HG03442 (cell line): ENCODE measurements at regions not wholly inside any gene's neighbourhood (a gene's known extent, or its start where the extent isn't known, plus 50 kb on each side); places are given as distances from the start of the nearest gene placed in this dataset.
A peak's percentile ranks its signal among the peaks of the same experiment; 100 is the strongest.
"Not testable (repeated sequence)": the region's sequence is repeated elsewhere in the genome, so short reads cannot be mapped to it uniquely, and the experiment has no call there.

Source experiments
- ATAC-seq: cut with Tn5 transposase; IDR thresholded peaks from one replicate; pipeline ENCODE4 v1.9.1; 2021; ENCODE audit warnings: mild to moderate bottlenecking, moderate library complexity; ENCODE audit not compliant: unreplicated experiment

DNA sequence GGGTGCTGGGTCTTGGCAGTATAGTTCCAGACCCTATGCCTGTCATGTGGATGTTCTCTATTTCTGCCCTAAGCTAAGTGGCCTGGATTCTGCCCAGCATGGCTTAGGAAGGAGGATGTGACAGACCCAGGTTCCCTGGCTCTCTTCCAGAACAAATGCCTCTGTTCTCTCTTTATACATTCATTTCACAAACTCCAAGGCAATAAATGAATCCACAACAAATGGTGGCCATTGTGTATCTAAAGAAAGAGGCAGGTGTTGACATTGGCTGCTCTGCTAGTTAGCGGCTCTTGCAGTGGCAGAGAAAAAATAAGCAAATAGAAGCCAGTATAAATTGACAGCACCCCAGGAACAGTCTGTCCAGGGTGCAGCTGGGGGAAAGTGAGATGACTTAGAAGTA, 298.6 kb downstream of the SUCLG1 start:
- ATAC-seq, result no peak

DNA sequence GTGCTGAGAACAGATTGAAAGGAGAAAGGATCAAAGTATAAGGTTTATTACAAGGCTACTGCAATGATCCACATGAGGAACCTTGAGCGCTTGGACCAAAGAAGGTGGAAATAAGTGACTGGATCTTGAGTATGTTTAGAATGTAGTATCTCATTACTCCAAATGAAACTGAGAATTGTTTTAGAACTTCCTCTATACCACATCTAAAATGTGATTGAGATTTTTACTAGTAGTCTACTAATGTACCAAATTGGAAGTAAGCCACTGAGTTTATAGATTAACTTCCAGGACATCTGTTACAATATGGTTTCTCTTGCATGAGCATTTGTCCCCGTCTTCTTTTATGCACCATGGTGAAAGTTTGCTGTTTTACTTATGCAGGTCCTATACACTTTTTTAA, 300.5 kb downstream of the SUCLG1 start:
- no peak for ATAC-seq

DNA sequence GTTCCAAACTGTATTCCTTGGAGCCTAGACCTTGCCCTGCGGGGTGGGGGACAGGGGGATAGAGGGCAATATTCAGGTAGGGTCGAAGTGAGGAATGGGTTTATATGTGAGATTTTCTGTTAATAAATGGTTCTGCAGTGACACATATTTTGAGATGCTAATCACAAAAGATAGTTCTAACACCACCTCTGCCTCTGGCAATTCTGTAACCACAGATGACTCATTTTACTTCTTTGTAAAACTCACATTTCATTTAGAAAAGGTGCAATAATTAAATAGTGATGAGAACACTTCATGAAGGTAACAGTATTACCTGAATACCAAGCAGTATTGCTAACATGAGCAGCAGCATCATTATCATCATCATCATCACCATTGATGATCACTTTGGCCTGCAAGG, 306.6 kb downstream of the SUCLG1 start:
- no peak for ATAC-seq

DNA sequence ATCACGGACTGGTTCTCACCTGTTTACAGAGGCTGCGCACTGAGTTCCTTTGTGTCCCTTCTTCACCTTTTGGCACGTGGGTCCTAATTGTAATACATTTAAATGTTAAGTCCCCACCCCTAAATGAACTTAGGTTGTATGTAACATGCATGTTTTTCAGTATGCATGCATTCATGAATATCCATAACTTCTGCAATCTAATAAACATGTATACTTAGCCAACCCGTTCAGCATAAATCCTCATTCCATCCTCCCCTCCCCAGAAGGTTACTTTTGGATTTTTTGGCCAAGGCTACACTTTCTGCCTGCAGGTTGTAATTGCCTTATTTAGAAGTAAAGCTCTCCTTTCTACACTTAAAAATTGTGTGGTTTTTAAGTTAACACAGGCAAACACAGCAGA, 314.7 kb downstream of the SUCLG1 start:
- ATAC-seq, result no peak

DNA sequence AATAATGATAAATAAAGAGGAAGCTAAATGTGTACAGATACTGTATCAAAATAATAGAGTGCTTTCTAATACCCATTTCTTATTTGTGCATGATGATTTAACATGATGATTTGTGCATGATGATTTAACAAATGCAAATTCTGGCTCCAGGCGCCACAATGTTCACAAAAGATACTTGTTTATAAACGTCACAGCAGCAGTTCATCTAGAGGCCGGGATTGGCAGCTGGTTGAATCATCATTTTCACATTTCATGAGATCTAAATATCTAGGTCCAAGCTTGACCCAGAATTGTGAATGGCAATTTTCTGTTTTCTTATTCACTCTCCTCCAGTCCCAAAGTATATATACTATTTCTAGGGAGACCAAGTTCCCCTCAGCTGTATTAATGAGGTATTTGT, 322.0 kb downstream of the SUCLG1 start:
- no peak for ATAC-seq

DNA sequence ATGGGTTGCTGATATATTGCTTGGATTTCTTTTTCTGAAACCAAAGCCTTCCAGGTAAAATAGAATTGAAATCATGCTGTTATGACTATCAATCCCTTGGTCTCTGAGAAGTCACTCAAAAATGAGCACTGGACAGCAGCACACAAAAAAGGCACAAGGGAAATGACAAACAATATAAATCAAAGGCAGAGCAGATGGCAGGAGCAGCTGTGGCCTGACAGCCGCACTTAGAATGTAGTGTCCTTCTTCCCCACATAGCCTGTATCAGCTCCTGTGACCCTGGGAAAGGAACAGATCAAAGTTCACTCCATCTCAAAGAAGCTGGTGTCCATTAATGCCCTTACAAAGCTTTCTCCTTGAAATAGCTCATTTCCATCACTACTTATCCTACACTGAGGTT, 326.7 kb downstream of the SUCLG1 start:
- no peak for ATAC-seq

DNA sequence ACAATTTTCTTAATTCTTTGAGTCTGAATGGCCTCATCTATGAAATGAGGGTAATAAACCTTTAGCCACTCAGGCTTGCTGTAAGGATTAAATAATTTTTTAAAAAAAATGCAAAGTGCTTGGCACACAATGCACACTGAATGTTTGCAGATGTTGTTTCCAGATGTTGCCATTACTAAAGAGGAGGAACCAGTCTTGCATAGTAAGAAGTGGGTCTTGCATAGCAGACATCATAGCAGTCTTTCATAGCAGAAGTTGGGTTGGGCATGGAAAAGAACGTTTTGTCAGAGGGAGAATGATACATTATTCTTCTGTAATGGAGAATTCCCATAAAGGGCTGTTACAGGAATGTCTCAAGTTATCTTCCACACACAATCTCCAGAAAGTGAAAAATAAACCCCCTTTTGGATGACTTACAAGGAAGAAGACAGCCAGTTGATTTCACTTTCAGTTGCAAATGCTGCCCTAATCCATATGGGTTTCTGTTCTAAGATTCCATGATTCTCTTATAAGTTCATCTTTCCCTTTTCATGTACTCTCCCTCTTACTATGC, 327.7 kb downstream of the SUCLG1 start:
- no peak for ATAC-seq

DNA sequence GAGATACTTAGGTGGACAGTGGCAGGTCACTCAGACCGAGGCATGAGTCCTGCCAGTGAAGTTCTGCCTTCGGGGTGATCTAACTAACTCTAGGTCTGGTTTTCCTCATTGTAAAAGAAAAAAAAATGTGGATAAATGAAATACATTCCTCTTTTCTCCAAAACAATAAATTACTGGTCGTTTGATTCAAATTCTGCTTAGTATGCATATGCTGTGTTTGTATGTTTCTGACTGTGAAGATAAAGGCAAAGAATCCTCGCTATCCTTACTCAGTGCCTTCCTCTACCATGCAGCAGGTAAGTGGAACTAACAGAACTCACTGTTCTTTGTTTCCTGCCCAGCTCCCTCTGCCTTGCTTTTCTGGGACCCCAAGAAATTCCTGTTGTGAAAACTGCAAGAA, 330.1 kb downstream of the SUCLG1 start:
- ATAC-seq, result no peak

DNA sequence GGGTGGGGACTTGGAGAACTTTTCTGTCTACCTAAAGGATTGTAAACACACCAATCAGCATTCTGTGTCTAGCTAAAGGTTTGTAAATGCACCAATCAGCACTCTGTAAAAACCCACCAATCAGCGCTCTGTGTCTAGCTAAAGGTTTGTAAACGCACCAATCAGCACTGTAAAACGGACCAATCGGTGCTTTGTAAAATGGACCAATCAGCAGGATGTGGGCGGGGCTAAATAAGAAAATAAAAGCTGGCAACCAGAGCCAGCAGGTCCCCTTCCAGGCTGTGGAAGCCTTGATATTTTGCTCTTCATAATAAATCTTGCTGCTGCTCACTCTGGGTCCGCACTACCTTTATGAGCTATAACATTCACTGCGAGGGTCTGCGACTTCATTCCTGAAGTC, 331.3 kb downstream of the SUCLG1 start:
- ATAC-seq, result not testable (repeated sequence)

DNA sequence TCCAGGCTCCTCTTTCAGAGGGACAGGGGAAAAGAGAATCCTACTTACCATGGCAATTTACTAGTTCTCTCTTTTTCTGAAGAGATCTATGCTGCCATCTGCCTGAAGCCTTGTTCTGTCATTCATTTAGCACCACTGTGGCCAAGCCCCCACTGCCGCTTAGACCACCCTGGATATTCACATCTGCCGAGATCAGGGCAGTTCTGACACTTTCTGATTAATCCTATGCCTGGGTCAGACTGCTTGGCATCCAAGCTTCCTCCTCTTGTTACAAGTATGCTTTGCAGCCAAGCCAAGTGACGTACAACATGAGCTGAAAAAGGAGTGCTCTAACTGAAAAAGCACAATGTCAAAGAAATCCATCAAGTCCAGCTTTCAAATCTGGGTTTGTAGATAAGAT, 332.6 kb downstream of the SUCLG1 start:
- ATAC-seq, result no peak

DNA sequence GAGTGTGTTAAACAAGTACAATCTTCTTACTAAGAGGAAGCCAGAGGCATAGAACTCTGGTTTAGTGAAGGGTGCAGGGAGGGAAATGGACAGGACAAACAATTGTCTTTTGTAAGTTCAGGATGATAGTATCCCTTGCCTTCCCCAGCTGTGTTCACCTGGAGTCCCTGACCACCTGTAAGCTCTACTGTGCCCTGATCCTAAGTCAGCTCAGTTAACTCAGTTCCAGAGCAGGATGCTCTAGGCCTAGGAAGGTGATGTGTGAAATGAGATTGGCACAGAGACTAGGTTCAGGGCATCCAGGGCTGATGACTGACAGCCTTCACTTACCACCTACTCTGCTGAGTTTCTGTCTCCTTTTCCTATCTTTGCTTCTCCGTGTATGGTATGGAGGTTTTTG, 333.0 kb downstream of the SUCLG1 start:
- no peak for ATAC-seq

DNA sequence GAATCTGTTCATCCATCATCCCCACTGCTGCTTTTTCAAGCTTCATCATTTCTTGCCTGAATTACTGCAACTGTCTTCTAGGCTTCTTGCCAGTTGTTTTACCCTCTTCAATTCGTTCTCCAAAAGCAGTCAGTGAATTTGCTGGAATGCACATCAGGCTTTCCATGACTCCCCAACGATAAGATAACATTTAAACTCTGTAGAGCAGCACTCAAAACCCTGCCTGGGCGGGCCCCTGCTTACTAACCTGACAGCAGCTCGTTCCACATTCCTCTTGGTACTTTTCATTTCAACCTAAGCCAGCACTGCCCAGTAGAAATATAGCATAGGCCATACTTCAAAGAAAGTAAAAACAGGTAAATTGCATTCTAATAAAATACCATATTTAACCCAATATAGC, 342.9 kb downstream of the SUCLG1 start:
- ATAC-seq, result no peak

DNA sequence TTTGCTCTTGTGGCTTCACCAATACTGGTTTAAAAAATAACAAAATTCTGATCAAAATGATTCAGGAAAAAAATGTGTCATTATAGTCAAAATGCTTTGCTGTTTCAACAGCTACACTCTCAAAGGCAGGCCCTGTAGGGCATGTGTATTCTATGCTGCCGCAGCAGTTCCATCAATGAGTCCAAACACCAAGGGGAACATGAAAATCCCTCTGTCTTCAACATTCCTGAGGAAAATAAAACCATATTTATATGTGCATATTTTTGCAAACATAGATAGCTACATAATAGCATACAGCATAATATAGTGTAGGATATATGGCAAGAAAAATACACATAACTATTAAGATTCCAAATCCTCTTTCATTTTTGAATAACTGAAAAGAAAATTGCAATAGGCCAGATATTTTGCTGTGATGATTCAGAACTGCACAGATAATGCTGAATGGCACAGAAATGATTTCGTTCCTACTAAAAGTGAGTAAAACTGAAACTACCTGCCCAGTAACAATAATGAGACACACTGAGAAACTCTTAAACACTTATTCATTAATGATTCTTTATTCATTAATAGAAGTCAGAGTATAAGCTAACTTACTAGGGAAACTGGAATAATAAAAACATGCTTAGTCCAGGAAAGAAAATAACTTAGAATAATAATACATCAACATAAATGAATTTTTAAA, 343.8 kb downstream of the SUCLG1 start:
- ATAC-seq, result peak; percentile 77

DNA sequence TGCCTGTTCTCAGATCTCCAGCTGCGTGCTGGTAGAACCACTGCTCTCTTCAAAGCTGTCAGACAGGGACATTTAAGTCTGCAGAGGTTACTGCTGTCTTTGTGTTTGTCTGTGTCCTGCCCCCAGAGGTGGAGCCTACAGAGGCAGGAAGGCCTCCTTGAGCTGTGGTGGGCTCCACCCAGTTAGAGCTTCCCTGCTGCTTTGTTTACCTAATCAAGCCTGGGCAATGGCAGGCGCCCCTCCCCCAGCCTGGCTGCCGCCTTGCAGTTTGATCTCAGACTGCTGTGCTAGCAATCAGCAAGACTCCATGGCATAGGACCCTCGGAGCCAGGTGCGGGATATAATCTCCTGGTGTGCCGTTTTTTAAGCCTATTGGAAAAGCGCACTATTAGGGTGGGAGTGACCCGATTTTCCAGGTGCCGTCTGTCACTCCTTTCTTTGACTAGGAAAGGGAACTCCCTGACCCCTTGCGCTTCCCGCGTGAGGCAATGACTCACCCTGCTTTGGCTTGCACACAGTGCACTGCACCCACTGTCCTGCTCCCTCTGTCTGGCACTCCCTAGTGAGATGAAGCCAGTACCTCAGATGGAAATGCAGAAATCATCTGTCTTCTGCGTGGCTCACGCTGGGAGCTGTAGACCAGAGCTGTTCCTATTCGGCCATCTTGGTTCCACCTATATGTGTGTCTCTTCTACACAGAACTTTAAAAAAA, 355.1 kb downstream of the SUCLG1 start:
- not testable (repeated sequence) for ATAC-seq

DNA sequence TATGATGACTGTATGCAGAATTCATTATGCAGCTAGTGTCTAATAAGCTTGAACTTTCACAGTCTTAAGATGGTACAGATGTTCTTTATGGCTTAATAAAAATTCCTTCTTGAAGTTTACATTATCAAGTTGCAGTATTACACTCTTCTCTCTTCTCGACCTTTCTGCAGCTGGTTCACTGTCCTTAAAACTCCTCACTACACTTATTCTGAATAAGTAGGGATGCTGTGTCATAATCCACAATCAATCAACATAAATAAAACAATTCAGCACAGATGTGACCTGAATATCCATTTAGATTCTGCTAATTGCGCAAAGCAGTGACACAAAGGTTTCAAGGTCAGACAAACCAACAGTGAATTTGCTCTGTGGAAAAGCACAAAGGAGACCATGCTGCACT, 356.8 kb downstream of the SUCLG1 start:
- ATAC-seq, result no peak

DNA sequence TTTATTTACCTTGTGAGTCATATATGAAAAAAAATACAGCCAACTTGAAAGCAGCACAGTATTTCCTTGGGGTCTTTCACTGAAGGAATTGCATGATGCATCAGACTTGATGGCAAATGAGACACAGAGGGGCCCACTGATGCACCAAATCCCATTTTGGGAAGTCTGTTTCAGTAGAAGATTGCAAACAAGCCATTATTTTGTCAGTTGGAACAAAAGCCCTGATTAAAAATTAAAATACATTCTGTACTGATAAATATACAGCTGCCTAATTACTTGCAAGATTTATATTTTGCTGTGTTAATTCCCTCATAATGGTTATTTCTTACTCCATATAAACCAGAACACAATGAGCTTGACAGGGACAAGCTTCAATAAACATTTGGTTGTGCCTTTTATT, 370.4 kb downstream of the SUCLG1 start:
- no peak for ATAC-seq

DNA sequence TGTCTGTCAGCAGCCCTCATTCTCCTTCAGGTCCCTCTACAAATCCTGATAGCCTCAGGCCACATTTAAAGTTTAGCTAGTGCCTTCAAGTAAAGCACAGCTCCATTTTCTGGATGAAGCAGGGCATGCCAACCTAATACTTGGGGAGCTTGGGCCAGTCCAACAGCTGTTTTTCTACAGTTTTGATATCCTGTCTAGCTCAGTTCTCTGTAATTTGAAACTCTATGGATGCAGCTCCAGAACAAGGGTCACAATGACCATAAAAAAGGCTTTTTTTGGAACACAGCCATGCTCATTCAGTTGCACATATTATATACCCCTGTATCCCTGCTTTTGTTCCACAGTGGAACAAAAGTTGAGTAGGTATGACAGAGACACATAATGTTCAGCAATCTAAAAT, 373.5 kb downstream of the SUCLG1 start:
- no peak for ATAC-seq

DNA sequence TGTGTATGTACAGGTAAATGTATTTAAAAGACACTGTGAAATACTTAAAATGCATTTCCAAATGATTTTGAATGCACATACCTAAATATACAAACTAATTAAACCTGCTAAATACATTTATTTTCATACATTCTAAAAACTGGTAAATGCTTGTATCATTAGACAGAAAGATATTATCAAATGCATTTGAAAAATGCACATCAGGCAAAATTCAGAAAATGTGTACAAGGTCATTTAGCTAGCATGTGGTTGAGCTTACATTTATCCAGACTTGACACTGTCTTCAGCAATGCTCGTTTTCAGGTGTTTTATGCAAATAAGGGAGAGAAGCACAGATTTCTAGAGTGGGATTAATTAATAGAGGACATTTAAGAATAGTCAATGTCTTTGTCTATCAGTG, 374.2 kb downstream of the SUCLG1 start:
- ATAC-seq, result no peak

DNA sequence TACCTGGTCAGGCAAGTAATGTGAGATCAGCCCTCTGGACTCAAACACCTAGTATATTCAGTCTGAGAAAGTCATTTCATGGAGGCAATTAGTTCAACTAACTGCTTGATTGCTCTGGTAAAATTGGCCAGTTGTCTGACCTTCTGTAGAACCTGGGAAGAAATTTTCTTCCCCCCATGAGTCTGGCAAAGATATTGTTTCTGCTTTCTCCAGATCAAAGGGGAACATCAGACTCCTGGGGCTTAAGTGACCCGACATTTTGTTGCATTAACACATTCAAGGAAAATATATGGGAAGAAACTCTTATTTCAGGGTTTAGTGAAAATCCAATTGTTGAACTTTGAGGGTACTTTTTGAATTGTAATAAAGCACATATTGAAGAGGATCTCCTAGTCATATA, 375.1 kb downstream of the SUCLG1 start:
- ATAC-seq, result no peak

DNA sequence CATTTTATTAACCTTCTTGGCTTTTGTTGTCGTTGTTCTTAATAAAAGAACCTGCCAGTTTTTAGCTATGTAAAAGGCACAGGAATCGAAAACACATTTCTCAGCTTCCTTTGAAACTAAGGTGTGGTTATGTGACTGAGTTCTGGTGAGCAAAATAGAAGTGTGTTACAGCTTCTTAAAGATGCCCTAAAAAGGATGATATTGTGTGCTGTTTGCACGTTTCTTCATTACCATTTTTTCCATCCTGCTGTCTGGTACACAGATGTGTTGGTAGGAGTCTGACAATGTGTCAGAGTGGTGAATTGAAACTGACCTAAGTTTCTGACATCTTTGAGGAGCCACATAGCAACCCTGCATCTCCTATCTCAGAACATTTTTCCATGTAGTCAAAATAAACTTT, 380.6 kb downstream of the SUCLG1 start:
- no peak for ATAC-seq

DNA sequence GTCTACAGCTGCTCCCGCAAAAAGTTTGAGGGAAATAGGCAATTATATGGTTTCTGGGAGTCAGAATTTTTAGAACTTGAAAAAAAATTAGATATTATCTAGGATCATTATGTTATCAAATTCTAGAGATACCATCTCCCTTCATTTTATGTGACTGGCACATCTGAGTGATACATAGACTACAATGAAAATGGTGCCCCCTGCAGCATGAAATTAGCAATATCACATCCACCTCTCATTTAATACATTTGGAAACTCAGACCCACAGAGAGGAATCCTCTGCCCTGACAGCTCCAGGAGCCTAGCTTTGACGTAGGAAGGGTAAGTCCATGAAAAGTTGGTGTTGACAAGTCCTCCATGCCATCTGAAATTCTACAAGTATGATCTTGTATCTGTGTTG, 381.6 kb downstream of the SUCLG1 start:
- ATAC-seq, result peak; percentile 47

DNA sequence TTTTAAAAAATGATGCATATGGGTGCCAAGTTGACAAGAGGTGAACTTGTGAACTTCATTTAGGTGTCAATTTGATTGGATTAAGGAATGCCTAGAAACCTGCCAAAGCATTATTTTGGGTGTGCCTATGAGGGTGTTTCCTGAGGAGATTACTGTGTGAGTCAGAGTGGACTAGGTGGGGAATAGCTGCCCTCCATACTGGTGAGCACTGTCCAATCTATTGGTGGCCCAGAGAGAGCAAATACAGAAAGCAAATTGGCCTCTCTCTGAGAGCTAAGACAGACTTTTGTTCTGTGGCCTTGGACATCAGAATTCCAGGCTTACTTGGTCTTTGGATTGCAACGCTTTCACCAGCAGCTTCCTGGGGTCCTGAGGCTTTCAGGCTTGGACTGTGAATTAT, 388.0 kb downstream of the SUCLG1 start:
- ATAC-seq, result no peak

DNA sequence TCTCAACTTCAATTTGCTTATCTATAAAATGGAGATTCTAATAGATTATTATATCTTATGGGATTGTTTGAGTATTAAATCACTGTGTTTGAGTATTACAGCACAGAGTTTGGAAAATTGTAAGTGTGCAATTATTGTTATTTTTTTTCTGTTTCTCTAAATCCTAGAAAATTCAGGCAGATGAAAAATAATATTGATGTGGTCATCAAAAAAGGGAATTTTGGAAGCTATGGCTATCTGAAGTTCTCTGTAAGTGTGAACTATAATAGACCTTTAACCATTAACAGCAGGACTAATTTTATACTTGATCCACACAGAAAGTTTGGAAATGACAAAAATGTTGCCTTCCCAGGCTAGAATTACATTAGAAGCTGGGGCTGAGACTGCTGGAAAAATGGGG, 393.2 kb downstream of the SUCLG1 start:
- no peak for ATAC-seq
